ENCODE measurements at regions not wholly inside any gene's neighbourhood (a gene's known extent, or its start where the extent isn't known, plus 50 kb on each side); places are given as distances from the start of the nearest gene placed in this dataset.
A peak's percentile ranks its signal among the peaks of the same experiment; 100 is the strongest.

DNA sequence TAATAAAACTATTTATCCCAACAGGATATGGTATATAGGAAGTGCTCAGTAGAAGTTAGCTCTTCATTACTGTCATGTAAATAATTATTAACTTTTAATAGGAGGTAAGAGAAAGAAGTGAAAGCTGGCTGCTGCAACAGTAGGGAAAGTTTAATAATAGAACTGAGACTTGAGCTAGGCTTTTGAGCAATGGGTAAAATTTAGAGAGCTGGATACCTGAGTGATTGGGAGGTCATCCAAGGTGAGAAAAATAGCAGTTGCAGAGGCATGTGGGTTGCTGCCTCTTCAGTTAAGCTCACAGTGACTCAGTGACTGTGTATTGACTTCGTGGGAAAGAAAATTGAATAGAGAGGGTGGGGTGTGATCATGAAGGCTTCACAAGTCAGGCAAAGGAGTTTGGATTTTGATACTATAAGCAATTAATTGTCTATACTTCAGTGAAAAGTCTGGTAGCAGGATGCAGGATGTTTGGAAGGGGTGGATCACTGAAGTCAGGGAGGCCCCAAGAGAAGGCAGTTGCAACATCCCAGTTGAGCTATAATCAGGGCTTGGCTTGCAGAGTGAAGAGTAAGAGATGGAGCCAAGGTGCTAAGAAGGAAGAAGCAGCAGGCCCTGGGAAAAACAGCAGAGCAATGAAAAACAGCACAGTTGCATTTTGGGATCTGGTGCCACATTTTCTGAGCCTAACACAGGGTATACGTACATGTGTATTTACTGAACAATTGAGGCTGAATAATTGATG, 172.0 kb upstream of the FRMD6 start:
- DNase-seq = peak in 1 of 2 donors; percentile 40
- H3K36me3 ChIP-seq = no peaks in the 10 kb centered on the region
- no peak overlapping the region for H3K4me3 ChIP-seq
- H3K27me3 ChIP-seq = no peaks in the 10 kb centered on the region
- no peak overlapping the region for H3K27ac ChIP-seq
- TF ChIP-seq POLR2AphosphoS5 (IDR thresholded peaks at IDR 0.05) = no peak
- intact Hi-C loops (cut with DNase I; ENCODE audit: low total_unique reads) = no loop called here
- H3K9me3 ChIP-seq = no peaks in the 10 kb centered on the region
- peaks cover 0 to 5% (median 2%) of the 10 kb centered on the region in 4 donors for H3K4me1 ChIP-seq
- 57 to 70% (median 64%) methylated on average over 2 of the region's 2 CpGs for WGBS, 5 donors

DNA sequence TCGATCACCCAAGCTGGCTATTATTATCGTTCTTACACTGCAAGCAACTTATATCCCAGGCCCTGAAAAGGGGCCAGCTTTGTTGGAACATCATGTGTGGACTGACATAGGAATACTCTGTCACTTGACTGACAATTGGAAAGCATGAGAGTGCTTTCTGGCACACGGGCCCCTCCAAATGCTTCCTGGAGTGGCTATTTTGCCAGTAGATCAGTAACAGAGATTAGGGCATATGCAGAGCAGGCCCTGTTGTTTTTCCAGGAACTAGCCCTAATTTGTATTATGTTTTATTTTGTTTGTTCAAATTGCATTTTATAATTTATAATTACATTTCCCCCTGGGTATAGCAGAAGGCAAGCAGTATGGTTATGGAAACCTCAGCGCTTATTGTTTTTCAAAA, 170.1 kb upstream of the FRMD6 start:
- no peaks in the 10 kb centered on the region for H3K27me3 ChIP-seq
- H3K4me1 ChIP-seq = peaks cover 0 to 5% (median 3%) of the 10 kb centered on the region in 4 donors
- H3K27ac ChIP-seq = no peak overlapping the region
- intact Hi-C loops (cut with DNase I; ENCODE audit: low total_unique reads) = no loop called here
- no peak overlapping the region for H3K4me3 ChIP-seq
- DNase-seq = no peak
- WGBS, 5 donors = 83 to 85% (median 85%) methylated on average over 4 of the region's 4 CpGs
- no peaks in the 10 kb centered on the region for H3K9me3 ChIP-seq
- no peaks in the 10 kb centered on the region for H3K36me3 ChIP-seq
- TF ChIP-seq EP300 (IDR thresholded peaks at IDR 0.05) (no peak), POLR2AphosphoS5 (IDR thresholded peaks at IDR 0.05) (no peak), POLR2A (IDR thresholded peaks at IDR 0.05) (no peak)
- TF ChIP-seq, protein P1, sequence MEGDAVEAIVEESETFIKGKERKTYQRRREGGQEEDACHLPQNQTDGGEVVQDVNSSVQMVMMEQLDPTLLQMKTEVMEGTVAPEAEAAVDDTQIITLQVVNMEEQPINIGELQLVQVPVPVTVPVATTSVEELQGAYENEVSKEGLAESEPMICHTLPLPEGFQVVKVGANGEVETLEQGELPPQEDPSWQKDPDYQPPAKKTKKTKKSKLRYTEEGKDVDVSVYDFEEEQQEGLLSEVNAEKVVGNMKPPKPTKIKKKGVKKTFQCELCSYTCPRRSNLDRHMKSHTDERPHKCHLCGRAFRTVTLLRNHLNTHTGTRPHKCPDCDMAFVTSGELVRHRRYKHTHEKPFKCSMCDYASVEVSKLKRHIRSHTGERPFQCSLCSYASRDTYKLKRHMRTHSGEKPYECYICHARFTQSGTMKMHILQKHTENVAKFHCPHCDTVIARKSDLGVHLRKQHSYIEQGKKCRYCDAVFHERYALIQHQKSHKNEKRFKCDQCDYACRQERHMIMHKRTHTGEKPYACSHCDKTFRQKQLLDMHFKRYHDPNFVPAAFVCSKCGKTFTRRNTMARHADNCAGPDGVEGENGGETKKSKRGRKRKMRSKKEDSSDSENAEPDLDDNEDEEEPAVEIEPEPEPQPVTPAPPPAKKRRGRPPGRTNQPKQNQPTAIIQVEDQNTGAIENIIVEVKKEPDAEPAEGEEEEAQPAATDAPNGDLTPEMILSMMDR (IDR thresholded peaks at IDR 0.05) = no peak

DNA sequence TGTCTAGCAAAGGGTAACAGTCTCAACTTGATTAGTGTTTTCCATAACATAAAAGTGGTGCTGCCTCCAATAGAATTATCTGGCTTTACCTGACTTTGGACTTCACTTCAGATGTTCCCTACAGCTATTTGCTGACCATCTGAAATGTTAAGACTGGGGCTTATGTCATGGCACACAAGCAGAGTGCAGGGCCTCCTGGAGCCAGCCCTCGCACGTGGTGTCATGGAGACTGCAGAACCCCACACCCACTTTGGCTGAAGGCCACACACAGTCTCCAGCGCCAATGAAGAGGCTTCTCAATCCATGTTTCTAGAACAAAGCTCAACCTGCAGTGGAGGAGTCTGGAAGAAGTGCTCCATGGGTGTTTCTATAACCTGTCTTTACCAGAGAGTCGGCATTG, 169.6 kb upstream of the FRMD6 start:
- Histone ChIP-seq H3K36me3 (no peaks in the 10 kb centered on the region), H3K4me3 (no peak overlapping the region), H3K27ac (no peak overlapping the region), H3K9me3 (no peaks in the 10 kb centered on the region), H3K27me3 (no peaks in the 10 kb centered on the region), H3K4me1 (peaks cover 0 to 5% (median 3%) of the 10 kb centered on the region in 4 donors)
- TF ChIP-seq POLR2AphosphoS5 (IDR thresholded peaks at IDR 0.05) (no peak), EP300 (IDR thresholded peaks at IDR 0.05) (no peak), POLR2A (IDR thresholded peaks at IDR 0.05) (no peak)
- TF ChIP-seq, protein P1 (IDR thresholded peaks at IDR 0.05) = no peak
- intact Hi-C loops (cut with DNase I; ENCODE audit: low total_unique reads) = no loop called here
- 79 to 98% (median 84%) methylated on average over 4 of the region's 4 CpGs for WGBS, 5 donors
- no peak for DNase-seq

DNA sequence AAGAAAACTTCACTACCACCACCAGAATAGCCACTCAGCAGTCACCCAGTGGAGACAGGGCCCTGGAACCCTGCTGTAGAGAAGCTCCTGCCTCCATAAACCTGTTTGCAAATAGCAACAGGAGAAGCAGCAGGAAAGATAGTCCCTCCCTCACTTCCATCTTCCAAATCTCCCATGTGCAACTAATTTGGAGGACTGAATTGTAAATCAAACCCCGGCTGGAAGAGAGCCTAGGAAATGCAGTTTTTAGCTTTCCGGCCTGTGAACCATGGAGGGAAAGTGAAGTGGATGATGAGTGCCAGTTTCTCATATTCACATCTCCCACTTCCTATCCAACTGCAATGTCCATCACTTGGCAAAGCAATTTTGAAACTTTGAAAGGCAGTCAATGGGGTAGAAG, 167.2 kb upstream of the FRMD6 start:
- Histone ChIP-seq H3K27ac (no peak overlapping the region), H3K36me3 (no peaks in the 10 kb centered on the region), H3K4me3 (no peak overlapping the region), H3K9me3 (no peaks in the 10 kb centered on the region), H3K4me1 (peaks cover 0 to 5% (median 3%) of the 10 kb centered on the region in 4 donors), H3K27me3 (no peaks in the 10 kb centered on the region)
- 77 to 91% (median 83%) methylated on average over 2 of the region's 2 CpGs for WGBS, 5 donors
- intact Hi-C loops (cut with DNase I; ENCODE audit: low total_unique reads) = no loop called here
- DNase-seq = peak in 1 of 2 donors; percentile 47
- TF ChIP-seq POLR2A (IDR thresholded peaks at IDR 0.05) = no peak
- TF ChIP-seq POLR2AphosphoS5 (IDR thresholded peaks at IDR 0.05) = no peak
- no peak for TF ChIP-seq EP300 (IDR thresholded peaks at IDR 0.05)
- TF ChIP-seq, protein P1 (IDR thresholded peaks at IDR 0.05) = no peak

DNA sequence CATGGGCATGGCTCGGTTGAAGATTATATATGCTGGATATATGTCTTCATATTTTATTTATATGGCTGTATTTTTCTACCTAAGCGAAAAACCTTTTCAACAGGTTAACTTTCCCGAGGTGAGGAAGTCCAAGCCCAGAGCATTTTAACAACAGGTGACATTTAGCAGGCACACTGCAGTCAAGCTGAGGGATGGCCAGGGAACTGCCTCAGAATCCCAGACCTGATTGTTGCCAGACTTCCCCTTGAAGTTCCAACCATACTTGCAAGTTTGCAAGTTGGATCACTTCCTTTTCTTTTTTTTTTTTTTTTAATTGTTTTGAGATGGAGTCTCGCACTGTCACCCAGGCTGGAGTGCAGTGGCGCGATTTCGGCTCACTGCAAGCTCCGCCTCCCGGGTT, 166.0 kb upstream of the FRMD6 start:
- intact Hi-C loops (cut with DNase I; ENCODE audit: low total_unique reads) = no loop called here
- Histone ChIP-seq H3K4me3 (no peak overlapping the region), H3K27me3 (no peaks in the 10 kb centered on the region), H3K9me3 (no peaks in the 10 kb centered on the region), H3K27ac (no peak overlapping the region), H3K4me1 (peaks cover 0 to 5% (median 0%) of the 10 kb centered on the region in 4 donors), H3K36me3 (no peaks in the 10 kb centered on the region)
- TF ChIP-seq EP300 (IDR thresholded peaks at IDR 0.05) = no peak
- TF ChIP-seq, protein P1 (IDR thresholded peaks at IDR 0.05) = no peak
- TF ChIP-seq POLR2A (IDR thresholded peaks at IDR 0.05) = no peak
- TF ChIP-seq POLR2AphosphoS5 (IDR thresholded peaks at IDR 0.05) = no peak
- DNase-seq = no peak
- WGBS, 5 donors = 81 to 98% (median 96%) methylated on average over 8 to 9 of the region's 9 CpGs
